Upper lobe of left lung (tissue), 4 donors: ENCODE measurements at regions not wholly inside any gene's neighbourhood (a gene's known extent, or its start where the extent isn't known, plus 50 kb on each side); places are given as distances from the start of the nearest gene placed in this dataset.

Experiments used
- CTCF ChIP-seq, 6 experiments: fragments of 450-650 bp in 4 of 6; fragments of 200-600 bp in 2 of 6; sonication (generic) in 2 of 6; IDR thresholded peaks; one replicate each; pipeline ENCODE4 v1.5.1; 2016 to 2019; ENCODE audit warnings: antibody characterized with exemption in 6 of 6
- EP300 ChIP-seq, 4 donors: sonication (generic); formaldehyde crosslinking; IDR thresholded peaks; one replicate each; pipeline ENCODE4 v1.5.1; 2017; ENCODE audit warnings: antibody characterized with exemption in 4 of 4, control low read depth in 2 of 4
- POLR2A ChIP-seq, 4 donors: fragments of 450-650 bp; IDR thresholded peaks; one replicate each; pipeline ENCODE4 v1.5.1; 2016 to 2017; ENCODE audit warnings: antibody characterized with exemption in 4 of 4, mild to moderate bottlenecking in 2 of 4
- POLR2AphosphoS5 ChIP-seq, 2 donors: sonication (generic); formaldehyde crosslinking; IDR thresholded peaks; one replicate each; pipeline ENCODE4 v1.5.1; 2017; ENCODE audit warnings: antibody characterized with exemption in 2 of 2

GRCh38 chr5:91607675-91608074 lies 224.6 kb upstream of the ARRDC3 start:
- TF ChIP-seq POLR2A (IDR thresholded peaks at IDR 0.05) (no peak), CTCF (IDR thresholded peaks at IDR 0.05) (no peak), POLR2AphosphoS5 (IDR thresholded peaks at IDR 0.05) (no peak), EP300 (IDR thresholded peaks at IDR 0.05) (no peak)
